IMR-90 (cell line): ENCODE measurements at regions not wholly inside any gene's neighbourhood (a gene's known extent, or its start where the extent isn't known, plus 50 kb on each side); places are given as distances from the start of the nearest gene placed in this dataset.

Experiments
- ATAC-seq: fragments of 200-7000 bp; cut with Tn5 transposase; 2 replicates; pipeline ENCODE4 v1.9.1; 2020; ENCODE audit warnings: low read depth, mild to moderate bottlenecking, moderate library complexity
- BruUV-seq: library from RNA; stranded (reverse); fragments of 400-500 nt; replicated peaks from 2 replicates; lab custom pipeline; 2021; lab: Mats Ljungman, UMichigan
- CTCF ChIA-PET: fragments of 300-600 bp; formaldehyde crosslinking; extraction: SDS; loops from one replicate; lab custom pipeline; 2021; ENCODE audit warnings: antibody characterized with exemption; lab: Yijun Ruan, JAX
- POLR2A ChIA-PET: fragments of 300-600 bp; sonication (Branson Sonifier 250); formaldehyde crosslinking; loops from one replicate; lab custom pipeline; 2022; ENCODE audit warnings: antibody characterized with exemption; ENCODE audit not compliant: unreplicated experiment; lab: Charles Lee
- DNase-seq: peaks from one replicate; pipeline ENCODE4 v3.0.0; 2013
- H2AFZ ChIP-seq: replicated peaks from 2 replicates; pipeline ENCODE3; 2013; ENCODE audit warnings: low read length, mild to moderate bottlenecking; ENCODE audit not compliant: poor library complexity
- H2AK5ac ChIP-seq: 2 replicates; pipeline ENCODE4 v1.6.1; 2013; ENCODE audit warnings: low read depth, low read length, inconsistent platforms
- H2AK9ac ChIP-seq: replicated peaks from 2 replicates; pipeline ENCODE3; 2013; ENCODE audit warnings: mild to moderate bottlenecking, low read depth, low read length, moderate library complexity; ENCODE audit not compliant: poor library complexity
- H2BK120ac ChIP-seq: 2 replicates; pipeline ENCODE4 v1.6.1; 2013; ENCODE audit warnings: low read depth, low read length, inconsistent platforms
- H2BK15ac ChIP-seq: 3 replicates; pipeline ENCODE4 v1.6.1; 2013; ENCODE audit warnings: low read depth, low read length, inconsistent platforms
- H2BK20ac ChIP-seq: 2 replicates; pipeline ENCODE4 v1.6.1; 2013; ENCODE audit warnings: low read depth, mild to moderate bottlenecking, inconsistent platforms, low read length, moderate library complexity
- H2BK5ac ChIP-seq: 2 replicates; pipeline ENCODE4 v1.6.1; 2013; ENCODE audit warnings: mild to moderate bottlenecking, low read depth, low read length, inconsistent platforms; ENCODE audit not compliant: poor library complexity, severe bottlenecking
- H3K14ac ChIP-seq: replicated peaks from 2 replicates; pipeline ENCODE4 v1.6.1; 2013; ENCODE audit warnings: low read depth, low read length, inconsistent platforms
- H3K18ac ChIP-seq: 2 replicates; pipeline ENCODE4 v1.6.1; 2013; ENCODE audit warnings: low read depth, low read length, control low read depth
- H3K23ac ChIP-seq: 2 replicates; pipeline ENCODE4 v1.6.1; 2013; ENCODE audit warnings: low read depth, low read length, inconsistent platforms
- H3K27ac ChIP-seq: 2 replicates; pipeline ENCODE4 v1.5.1; 2013; ENCODE audit warnings: mild to moderate bottlenecking, control low read depth, low read length; ENCODE audit not compliant: insufficient read depth
- H3K27me3 ChIP-seq: 2 replicates; pipeline ENCODE4 v1.6.1; 2013; ENCODE audit warnings: low read length; ENCODE audit not compliant: control insufficient read depth, insufficient read depth
- H3K36me3 ChIP-seq: 2 replicates; pipeline ENCODE4 v1.6.1; 2013; ENCODE audit warnings: low read length, mixed read lengths; ENCODE audit not compliant: control insufficient read depth, insufficient read depth
- H3K4ac ChIP-seq: 2 replicates; pipeline ENCODE4 v1.6.1; 2013; ENCODE audit warnings: low read depth, low read length, inconsistent platforms
- H3K4me1 ChIP-seq: 2 replicates; pipeline ENCODE4 v1.6.1; 2013; ENCODE audit warnings: low read length, mixed read lengths; ENCODE audit not compliant: control insufficient read depth, insufficient read depth
- H3K4me2 ChIP-seq: 2 replicates; pipeline ENCODE4 v1.6.1; 2013; ENCODE audit warnings: low read depth, mild to moderate bottlenecking, control low read depth, low read length, moderate library complexity
- H3K4me3 ChIP-seq: 2 replicates; pipeline ENCODE4 v1.5.1; 2013; ENCODE audit warnings: low read depth, mild to moderate bottlenecking, control low read depth, low read length, moderate library complexity; ENCODE audit not compliant: insufficient read depth
- H3K56ac ChIP-seq: 2 replicates; pipeline ENCODE4 v1.6.1; 2013; ENCODE audit warnings: low read length, inconsistent platforms; ENCODE audit not compliant: insufficient read depth; ENCODE audit errors: extremely low read depth
- H3K79me1 ChIP-seq, 2 experiments: 2 replicates each; pipeline ENCODE4 v1.6.1; 2013; ENCODE audit warnings: low read length in 2 of 2, inconsistent platforms in 1 of 2, low read depth in 1 of 2
- H3K9ac ChIP-seq: 2 replicates; pipeline ENCODE4 v1.6.1; 2013; ENCODE audit warnings: low read depth, low read length, control low read depth
- H3K9me1 ChIP-seq: 2 replicates; pipeline ENCODE4 v1.6.1; 2013; ENCODE audit warnings: low read length, inconsistent platforms; ENCODE audit not compliant: insufficient read depth
- H3K9me3 ChIP-seq: 2 replicates; pipeline ENCODE4 v1.6.1; 2013; ENCODE audit warnings: low read length; ENCODE audit not compliant: control insufficient read depth, insufficient read depth
- H4K20me1 ChIP-seq: 2 replicates; pipeline ENCODE4 v1.6.1; 2013; ENCODE audit warnings: low read length, inconsistent platforms; ENCODE audit not compliant: insufficient read depth
- H4K5ac ChIP-seq: 2 replicates; pipeline ENCODE4 v1.6.1; 2013; ENCODE audit warnings: mild to moderate bottlenecking, low read depth, low read length, control low read depth
- H4K8ac ChIP-seq, 2 experiments: 2 replicates each; pipeline ENCODE4 v1.6.1; 2013; ENCODE audit warnings: low read depth in 2 of 2, low read length in 2 of 2, control low read depth in 1 of 2, inconsistent platforms in 1 of 2
- H4K91ac ChIP-seq: 2 replicates; pipeline ENCODE4 v1.6.1; 2013; ENCODE audit warnings: low read depth, low read length, inconsistent platforms; ENCODE audit not compliant: insufficient read depth
- BHLHE40 ChIP-seq: fragments of 150-350 bp; IDR thresholded peaks from 2 replicates; pipeline ENCODE4 v1.6.1; 2016; ENCODE audit warnings: mild to moderate bottlenecking, low read depth, low read length
- CEBPB ChIP-seq: IDR thresholded peaks from 2 replicates; pipeline ENCODE4 v1.6.1; 2012; ENCODE audit warnings: low read depth, low read length, improper control_type of control experiment
- CHD1 ChIP-seq: IDR thresholded peaks from 2 replicates; pipeline ENCODE4 v1.6.1; 2012; ENCODE audit warnings: low read depth, low read length, improper control_type of control experiment
- CTCF ChIP-seq: conservative IDR thresholded peaks from 2 replicates; pipeline ENCODE4 v1.5.1; 2012; ENCODE audit warnings: mild to moderate bottlenecking, low read depth, low read length, improper control_type of control experiment
- FOS ChIP-seq: fragments of 150-350 bp; IDR thresholded peaks from 2 replicates; pipeline ENCODE4 v1.6.1; 2016; ENCODE audit warnings: low read depth, low read length
- MAFK ChIP-seq: IDR thresholded peaks from 2 replicates; pipeline ENCODE4 v1.6.1; 2012; ENCODE audit warnings: low read depth, low read length, improper control_type of control experiment
- MAZ ChIP-seq: IDR thresholded peaks from 2 replicates; pipeline ENCODE4 v1.6.1; 2012; ENCODE audit warnings: low read depth, mild to moderate bottlenecking, low read length, improper control_type of control experiment, moderate library complexity, borderline replicate concordance
- MXI1 ChIP-seq: IDR thresholded peaks from 2 replicates; pipeline ENCODE4 v1.6.1; 2012; ENCODE audit warnings: low read depth, mild to moderate bottlenecking, low read length, moderate library complexity, borderline replicate concordance
- NFE2L2 ChIP-seq: fragments of 150-350 bp; IDR thresholded peaks from 2 replicates; pipeline ENCODE4 v1.6.1; 2016; ENCODE audit warnings: low read depth, mild to moderate bottlenecking, low read length
- POLR2A ChIP-seq: IDR thresholded peaks from 2 replicates; pipeline ENCODE4 v1.6.1; 2012; ENCODE audit warnings: mild to moderate bottlenecking, low read depth, low read length
- RAD21 ChIP-seq: IDR thresholded peaks from 2 replicates; pipeline ENCODE4 v1.6.1; 2012; ENCODE audit warnings: low read length, improper control_type of control experiment
- RCOR1 ChIP-seq: IDR thresholded peaks from 2 replicates; pipeline ENCODE4 v1.6.1; 2012; ENCODE audit warnings: mild to moderate bottlenecking, low read length, improper control_type of control experiment; ENCODE audit not compliant: insufficient replicate concordance
- RFX5 ChIP-seq: IDR thresholded peaks from 2 replicates; pipeline ENCODE4 v1.8.0; 2012; ENCODE audit warnings: low read depth, mild to moderate bottlenecking, low read length, moderate library complexity
- SMC3 ChIP-seq: fragments of 150-350 bp; IDR thresholded peaks from 2 replicates; pipeline ENCODE4 v1.6.1; 2016; ENCODE audit warnings: low read depth, mild to moderate bottlenecking, antibody characterized with exemption, low read length, moderate library complexity
- USF2 ChIP-seq: fragments of 150-350 bp; IDR thresholded peaks from 2 replicates; pipeline ENCODE4 v1.6.1; 2017; ENCODE audit warnings: mild to moderate bottlenecking, antibody characterized with exemption, low read length, low read depth
- WGBS, 2 experiments: methylation state at CpG; one replicate each; pipeline versions ENCODE4 v1.1.5 to v1.1.7; 2013; ENCODE audit warnings: missing lambda C conversion rate in 2 of 2; ENCODE audit not compliant: insufficient read length in 1 of 2; ENCODE audit errors: extremely low coverage in 2 of 2; 5-methylcytosine and 5-hydroxymethylcytosine counted together
- dilution Hi-C: fragments of 300-500 bp; cut with HindIII; formaldehyde crosslinking; loops from one replicate; pipeline ENCODE4 v1.14.3; 2018; ENCODE audit warnings: low sequenced_read_pairs; ENCODE audit not compliant: unreplicated experiment
- in situ Hi-C: fragments of 300-500 bp; cut with MboI; formaldehyde crosslinking; loops from 3 replicates; pipeline ENCODE4 v1.14.3; 2019; ENCODE audit warnings: low sequenced_read_pairs, inconsistent platforms, mixed read lengths
- intact Hi-C: fragments of 100-400 bp; cut with micrococcal nuclease; formaldehyde crosslinking; loops from 2 replicates; pipeline ENCODE4 v1.10.0; 2022
- TF ChIP-seq, protein P1 (sequence below): fragments of 150-350 bp; IDR thresholded peaks from 2 replicates; pipeline ENCODE4 v1.6.1; 2016; ENCODE audit warnings: low read depth, mild to moderate bottlenecking, low read length, moderate library complexity, borderline replicate concordance

- H3K23ac ChIP-seq: no peak overlapping the region
- H3K27me3 ChIP-seq: no peaks in the 10 kb centered on the region
- peak overlapping the region; percentile 43 to 49; a peak in 2 of 4 replicates for H4K8ac ChIP-seq
- BruUV-seq: no TSS peak
- H3K4ac ChIP-seq: peak overlapping the region; percentile 8
- in situ Hi-C loops (no loop called here), dilution Hi-C loops (no loop called here), intact Hi-C loops (no loop called here)
- DNase-seq (no peak), ATAC-seq (no peak)
- H3K4me1 ChIP-seq: peaks cover 5% of the 10 kb centered on the region; the same call in 1 of the 2 replicates
- H2BK15ac ChIP-seq: no peak overlapping the region
- POLR2A ChIA-PET: no interaction called here
- no peak overlapping the region; the same call in 1 of the 2 replicates for H3K18ac ChIP-seq
- H2BK5ac ChIP-seq: no peak overlapping the region
- no peaks in the 10 kb centered on the region for H3K79me1 ChIP-seq
- peak overlapping the region; percentile 66 for H2BK120ac ChIP-seq
- no peak overlapping the region; the same call in 1 of the 2 replicates for H2AK5ac ChIP-seq
- no peak overlapping the region for H4K5ac ChIP-seq
- H3K14ac ChIP-seq: no peak overlapping the region
- H2BK20ac ChIP-seq: peak overlapping the region; percentile 35; the same call in 1 of the 2 replicates
- no CpG with 5 or more reads among the region's 6 CpGs for WGBS, 2 experiments
- H4K91ac ChIP-seq: peak overlapping the region; percentile 25; the same call in 1 of the 2 replicates
- no peaks in the 10 kb centered on the region for H4K20me1 ChIP-seq
- no peak overlapping the region for H3K4me2 ChIP-seq
- peaks cover 3% of the 10 kb centered on the region for H3K9me3 ChIP-seq
- H2AK9ac ChIP-seq: no peak overlapping the region
- H3K9ac ChIP-seq: no peak overlapping the region
- CTCF ChIA-PET: interaction anchor here (0.6 kb wide), 1 partner anchor 12 kb away, joined by 3 read pairs; no protein-coding TSS in a partner anchor
- no peaks in the 10 kb centered on the region for H3K36me3 ChIP-seq
- H3K56ac ChIP-seq: no peak overlapping the region
- no peak for TF ChIP-seq USF2
- no peak for TF ChIP-seq FOS
- no peak for TF ChIP-seq SMC3
- no peak for TF ChIP-seq RAD21
- TF ChIP-seq BHLHE40: no peak
- no peak for TF ChIP-seq RCOR1
- TF ChIP-seq POLR2A: no peak
- TF ChIP-seq, protein P1, sequence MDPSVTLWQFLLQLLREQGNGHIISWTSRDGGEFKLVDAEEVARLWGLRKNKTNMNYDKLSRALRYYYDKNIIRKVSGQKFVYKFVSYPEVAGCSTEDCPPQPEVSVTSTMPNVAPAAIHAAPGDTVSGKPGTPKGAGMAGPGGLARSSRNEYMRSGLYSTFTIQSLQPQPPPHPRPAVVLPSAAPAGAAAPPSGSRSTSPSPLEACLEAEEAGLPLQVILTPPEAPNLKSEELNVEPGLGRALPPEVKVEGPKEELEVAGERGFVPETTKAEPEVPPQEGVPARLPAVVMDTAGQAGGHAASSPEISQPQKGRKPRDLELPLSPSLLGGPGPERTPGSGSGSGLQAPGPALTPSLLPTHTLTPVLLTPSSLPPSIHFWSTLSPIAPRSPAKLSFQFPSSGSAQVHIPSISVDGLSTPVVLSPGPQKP: no peak
- no peak for TF ChIP-seq MXI1
- no peak for TF ChIP-seq CHD1
- TF ChIP-seq RFX5: no peak
- TF ChIP-seq CTCF: no peak
- no peak for TF ChIP-seq CEBPB
- TF ChIP-seq NFE2L2: no peak
- no peak for TF ChIP-seq MAFK
- no peak for TF ChIP-seq MAZ
- no peaks in the 10 kb centered on the region for H3K9me1 ChIP-seq
- peak overlapping the region; percentile 60; the same call in 1 of the 2 replicates for H3K27ac ChIP-seq
- no peak overlapping the region for H3K4me3 ChIP-seq
- H2AFZ ChIP-seq: no peak overlapping the region
Measured at GRCh38 chr11:115817844-115818468, 313.7 kb upstream of the CADM1 start.
